ENCODE measurements at regions not wholly inside any gene's neighbourhood (a gene's known extent, or its start where the extent isn't known, plus 50 kb on each side); places are given as distances from the start of the nearest gene placed in this dataset.
"Not testable (repeated sequence)": the region's sequence is repeated elsewhere in the genome, so short reads cannot be mapped to it uniquely, and the experiment has no call there.

GRCh38 chr12:105492591-105493545, 162.4 kb downstream of the C12orf75 start:
- H4K91ac ChIP-seq (ENCODE audit: low read length), result no peak overlapping the region
- 81% methylated on average over 10 of the region's 12 CpGs for WGBS

GRCh38 chr12:105499205-105499604, 168.7 kb downstream of the C12orf75 start:
- Histone ChIP-seq H4K8ac (ENCODE audit: low read length) (no peak overlapping the region), H2BK12ac (ENCODE audit: low read length in 2 of 2) (no peak overlapping the region), H2AK5ac (ENCODE audit: low read length, severe bottlenecking) (no peak overlapping the region), H2BK5ac (ENCODE audit: low read depth, low read length, poor library complexity, severe bottlenecking) (no peak overlapping the region), H4K91ac (ENCODE audit: low read length) (no peak overlapping the region), H3K4me1 (ENCODE audit: control insufficient read depth, insufficient read depth, low read depth, low read length) (peaks cover 2% of the 10 kb centered on the region), H3K4me3 (ENCODE audit: insufficient read depth in 1 of 2, low read depth in 1 of 2, low read length in 2 of 2) (no peak overlapping the region), H3K79me1 (replicated peaks; ENCODE audit: low read length, poor library complexity, severe bottlenecking) (no peaks in the 10 kb centered on the region), H3K23ac (ENCODE audit: low read length in 2 of 2) (no peak overlapping the region), H3K27me3 (ENCODE audit: control insufficient read depth in 1 of 2, insufficient read depth in 1 of 2, low read length in 2 of 2) (peaks cover 0 to 11% of the 10 kb centered on the region in 2 experiments), H3K9ac (ENCODE audit: low read length) (no peak overlapping the region), H2BK15ac (ENCODE audit: low read depth, poor library complexity, severe bottlenecking) (no peak overlapping the region), H3K27ac (ENCODE audit: low read length, poor library complexity, severe bottlenecking) (no peak overlapping the region), H3K4ac (ENCODE audit: low read depth in 1 of 2, low read length in 2 of 2) (no peak overlapping the region), H3K18ac (ENCODE audit: low read depth in 1 of 2, low read length in 2 of 2) (no peak overlapping the region), H2BK120ac (ENCODE audit: low read depth, low read length) (no peak overlapping the region), H3K9me3 (ENCODE audit: control insufficient read depth, low read length) (peaks cover 12% of the 10 kb centered on the region), H3K14ac (ENCODE audit: low read length in 2 of 2) (no peak overlapping the region), H2AFZ (ENCODE audit: low read depth, low read length) (no peak overlapping the region), H3K36me3 (ENCODE audit: control insufficient read depth in 1 of 2, insufficient read depth in 2 of 2, low read depth in 1 of 2, low read length in 2 of 2) (peaks cover 0 to 4% of the 10 kb centered on the region in 2 experiments), H3K4me2 (ENCODE audit: low read length, poor library complexity, severe bottlenecking) (no peak overlapping the region)
- WGBS, result 71% methylated on average over 1 of the region's 2 CpGs
- DNase-seq, result peak; percentile 62

More at GRCh38 chr12:105492591-105493545, 162.4 kb downstream of the C12orf75 start:
- H3K27me3 ChIP-seq (ENCODE audit: control insufficient read depth in 1 of 2, insufficient read depth in 1 of 2, low read length in 2 of 2), result no peaks in the 10 kb centered on the region
- no peak overlapping the region for H3K4me2 ChIP-seq (ENCODE audit: low read length, poor library complexity, severe bottlenecking)
- H2BK15ac ChIP-seq (ENCODE audit: low read depth, poor library complexity, severe bottlenecking), result no peak overlapping the region
- no peak overlapping the region for H2BK5ac ChIP-seq (ENCODE audit: low read depth, low read length, poor library complexity, severe bottlenecking)
- peaks cover 0 to 4% of the 10 kb centered on the region in 2 experiments for H3K36me3 ChIP-seq (ENCODE audit: control insufficient read depth in 1 of 2, insufficient read depth in 2 of 2, low read depth in 1 of 2, low read length in 2 of 2)
- H3K18ac ChIP-seq (ENCODE audit: low read depth in 1 of 2, low read length in 2 of 2), result no peak overlapping the region
- H3K4me3 ChIP-seq (ENCODE audit: insufficient read depth in 1 of 2, low read depth in 1 of 2, low read length in 2 of 2), result no peak overlapping the region
- H3K4ac ChIP-seq (ENCODE audit: low read depth in 1 of 2, low read length in 2 of 2), result no peak overlapping the region
- H2BK12ac ChIP-seq (ENCODE audit: low read length in 2 of 2), result no peak overlapping the region
- peaks cover 12% of the 10 kb centered on the region for H3K9me3 ChIP-seq (ENCODE audit: control insufficient read depth, low read length)
- no peak overlapping the region for H2AFZ ChIP-seq (ENCODE audit: low read depth, low read length)
- peaks cover 2% of the 10 kb centered on the region for H3K4me1 ChIP-seq (ENCODE audit: control insufficient read depth, insufficient read depth, low read depth, low read length)
- no peak overlapping the region for H3K9ac ChIP-seq (ENCODE audit: low read length)
- no peak overlapping the region for H2BK120ac ChIP-seq (ENCODE audit: low read depth, low read length)
- H4K8ac ChIP-seq (ENCODE audit: low read length), result no peak overlapping the region
- H3K23ac ChIP-seq (ENCODE audit: low read length in 2 of 2), result no peak overlapping the region
- H3K27ac ChIP-seq (ENCODE audit: low read length, poor library complexity, severe bottlenecking), result peak overlapping the region; percentile 66
- H3K79me1 ChIP-seq (replicated peaks; ENCODE audit: low read length, poor library complexity, severe bottlenecking), result no peaks in the 10 kb centered on the region
- H3K14ac ChIP-seq (ENCODE audit: low read length in 2 of 2), result no peak overlapping the region
- DNase-seq, result no peak
- peak overlapping the region; percentile 47 for H2AK5ac ChIP-seq (ENCODE audit: low read length, severe bottlenecking)

GRCh38 chr12:105500676-105501075, 170.2 kb downstream of the C12orf75 start:
- not testable (repeated sequence) for H3K36me3 ChIP-seq (ENCODE audit: control insufficient read depth in 1 of 2, insufficient read depth in 2 of 2, low read depth in 1 of 2, low read length in 2 of 2); H3K4me3 ChIP-seq (ENCODE audit: insufficient read depth in 1 of 2, low read depth in 1 of 2, low read length in 2 of 2)

GRCh38 chr12:105502426-105502930, 172.0 kb downstream of the C12orf75 start:
- Histone ChIP-seq H3K79me1 (replicated peaks; ENCODE audit: low read length, poor library complexity, severe bottlenecking) (no peaks in the 10 kb centered on the region), H3K4me1 (ENCODE audit: control insufficient read depth, insufficient read depth, low read depth, low read length) (peaks cover 4% of the 10 kb centered on the region), H2BK120ac (ENCODE audit: low read depth, low read length) (no peak overlapping the region), H3K14ac (ENCODE audit: low read length in 2 of 2) (no peak overlapping the region), H2AFZ (ENCODE audit: low read depth, low read length) (no peak overlapping the region), H3K36me3 (ENCODE audit: control insufficient read depth in 1 of 2, insufficient read depth in 2 of 2, low read depth in 1 of 2, low read length in 2 of 2) (no peaks in the 10 kb centered on the region), H4K8ac (ENCODE audit: low read length) (no peak overlapping the region), H3K27ac (ENCODE audit: low read length, poor library complexity, severe bottlenecking) (no peak overlapping the region), H2BK15ac (ENCODE audit: low read depth, poor library complexity, severe bottlenecking) (no peak overlapping the region), H2BK12ac (ENCODE audit: low read length in 2 of 2) (no peak overlapping the region), H3K27me3 (ENCODE audit: control insufficient read depth in 1 of 2, insufficient read depth in 1 of 2, low read length in 2 of 2) (peaks cover 0 to 29% of the 10 kb centered on the region in 2 experiments), H3K23ac (ENCODE audit: low read length in 2 of 2) (no peak overlapping the region), H2AK5ac (ENCODE audit: low read length, severe bottlenecking) (no peak overlapping the region), H3K4me2 (ENCODE audit: low read length, poor library complexity, severe bottlenecking) (no peak overlapping the region), H3K4me3 (ENCODE audit: insufficient read depth in 1 of 2, low read depth in 1 of 2, low read length in 2 of 2) (no peak overlapping the region), H3K9me3 (ENCODE audit: control insufficient read depth, low read length) (peaks cover 3% of the 10 kb centered on the region), H4K91ac (ENCODE audit: low read length) (no peak overlapping the region), H3K18ac (ENCODE audit: low read depth in 1 of 2, low read length in 2 of 2) (no peak overlapping the region), H3K4ac (ENCODE audit: low read depth in 1 of 2, low read length in 2 of 2) (no peak overlapping the region), H2BK5ac (ENCODE audit: low read depth, low read length, poor library complexity, severe bottlenecking) (no peak overlapping the region), H3K9ac (ENCODE audit: low read length) (no peak overlapping the region)
- WGBS, result no CpG with 5 or more reads among the region's 4 CpGs
- no peak for DNase-seq

More at GRCh38 chr12:105500676-105501075, 170.2 kb downstream of the C12orf75 start:
- not testable (repeated sequence) for H3K18ac ChIP-seq (ENCODE audit: low read depth in 1 of 2, low read length in 2 of 2); H3K4ac ChIP-seq (ENCODE audit: low read depth in 1 of 2, low read length in 2 of 2); H3K4me1 ChIP-seq (ENCODE audit: control insufficient read depth, insufficient read depth, low read depth, low read length); H3K9me3 ChIP-seq (ENCODE audit: control insufficient read depth, low read length); H4K91ac ChIP-seq (ENCODE audit: low read length); DNase-seq; H2AFZ ChIP-seq (ENCODE audit: low read depth, low read length); H3K23ac ChIP-seq (ENCODE audit: low read length in 2 of 2); H3K79me1 ChIP-seq (replicated peaks; ENCODE audit: low read length, poor library complexity, severe bottlenecking); H2BK12ac ChIP-seq (ENCODE audit: low read length in 2 of 2); H2BK120ac ChIP-seq (ENCODE audit: low read depth, low read length); H2BK5ac ChIP-seq (ENCODE audit: low read depth, low read length, poor library complexity, severe bottlenecking); H3K9ac ChIP-seq (ENCODE audit: low read length); H3K4me2 ChIP-seq (ENCODE audit: low read length, poor library complexity, severe bottlenecking); H2BK15ac ChIP-seq (ENCODE audit: low read depth, poor library complexity, severe bottlenecking); H3K14ac ChIP-seq (ENCODE audit: low read length in 2 of 2); H2AK5ac ChIP-seq (ENCODE audit: low read length, severe bottlenecking); H4K8ac ChIP-seq (ENCODE audit: low read length); H3K27ac ChIP-seq (ENCODE audit: low read length, poor library complexity, severe bottlenecking)
- H3K27me3 ChIP-seq (ENCODE audit: control insufficient read depth in 1 of 2, insufficient read depth in 1 of 2, low read length in 2 of 2), result peaks cover 0 to 16% of the 10 kb centered on the region in 2 experiments
- WGBS, result 97% methylated on average over 12 of the region's 12 CpGs

All from mesenchymal stem cell (in vitro differentiated cells and primary cell).